GM18517 (cell line): ENCODE measurements at regions not wholly inside any gene's neighbourhood (a gene's known extent, or its start where the extent isn't known, plus 50 kb on each side); places are given as distances from the start of the nearest gene placed in this dataset.
"Not testable (repeated sequence)": the region's sequence is repeated elsewhere in the genome, so short reads cannot be mapped to it uniquely, and the experiment has no call there.

Source experiments
- ATAC-seq: cut with Tn5 transposase; IDR thresholded peaks from one replicate; pipeline ENCODE4 v1.9.1; 2021; ENCODE audit warnings: mild to moderate bottlenecking, moderate library complexity; ENCODE audit not compliant: unreplicated experiment

DNA sequence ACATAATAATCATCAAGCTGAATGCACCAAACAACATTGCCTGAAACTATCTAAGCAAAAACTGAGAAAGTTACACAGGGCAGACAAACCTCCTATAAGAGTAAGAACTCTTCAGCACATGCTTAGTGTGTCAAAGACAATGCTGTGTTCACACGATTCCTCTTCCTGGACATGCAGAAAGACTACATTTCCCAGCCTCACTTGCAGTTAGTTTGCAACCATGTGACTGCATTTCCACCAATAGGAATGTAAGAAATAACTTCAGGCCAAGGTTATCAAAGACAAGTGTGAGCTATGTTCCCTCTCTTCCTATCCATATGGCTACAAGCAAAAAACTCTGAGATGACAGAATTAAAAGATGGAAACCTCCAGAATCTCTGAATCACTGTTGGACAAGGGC lies 109.8 kb downstream of the OTOP1 start:
- not testable (repeated sequence) for ATAC-seq

DNA sequence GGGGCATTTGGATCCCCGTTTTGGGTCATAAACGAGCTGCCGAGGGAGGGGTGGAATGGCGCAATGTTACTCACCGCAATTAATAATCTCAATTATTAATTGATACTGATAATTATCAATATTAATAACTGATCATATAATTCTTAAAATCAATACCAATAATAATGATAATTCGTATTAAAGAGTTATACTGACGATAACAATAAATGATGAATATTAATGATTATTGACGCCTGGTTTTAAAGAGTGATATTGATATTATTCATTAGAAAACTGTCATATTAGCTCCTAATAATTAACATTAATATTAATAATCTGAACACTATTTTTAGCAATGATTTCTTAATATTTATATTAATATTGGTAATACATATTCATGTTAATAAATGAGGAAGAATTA lies 92.4 kb downstream of the OTOP1 start:
- ATAC-seq, result not testable (repeated sequence)

DNA sequence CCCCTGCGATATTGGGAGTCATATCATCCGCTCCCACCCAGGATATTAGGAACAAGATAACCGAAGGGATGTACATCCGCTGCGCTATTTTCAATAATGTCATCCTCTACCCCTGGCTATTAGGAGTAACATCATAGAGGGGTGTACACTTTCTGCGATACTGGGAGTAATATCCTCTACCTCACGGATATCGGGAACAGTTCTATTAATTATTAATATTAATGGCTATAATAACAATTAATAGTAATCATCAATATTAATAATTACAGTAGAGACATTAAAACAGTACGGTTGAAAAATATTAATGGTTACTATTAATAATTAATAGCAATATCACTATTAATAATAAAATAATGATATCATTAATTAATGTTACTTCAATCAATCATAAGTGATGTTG lies 90.1 kb downstream of the OTOP1 start:
- ATAC-seq, result not testable (repeated sequence)
